ENCODE measurements at regions not wholly inside any gene's neighbourhood (a gene's known extent, or its start where the extent isn't known, plus 50 kb on each side); places are given as distances from the start of the nearest gene placed in this dataset.

- H3K4me1 Mint-ChIP-seq = no peaks in the 10 kb centered on the region
- H3K27me3 Mint-ChIP-seq = no peaks in the 10 kb centered on the region
- ChIA-PET CTCF (no interaction called here), POLR2A (no interaction called here)
- H3K27me3 ChIP-seq (ENCODE audit: control insufficient read depth in 2 of 2, insufficient read depth in 2 of 2, low read length in 2 of 2) = no peaks in the 10 kb centered on the region
- H3K36me3 Mint-ChIP-seq = no peaks in the 10 kb centered on the region
- no peak overlapping the region for H3K4me3 ChIP-seq (ENCODE audit: low read length)
- ATAC-seq (no peak), DNase-seq (no peak)
- no peaks in the 10 kb centered on the region for H3K4me1 ChIP-seq (ENCODE audit: control insufficient read depth in 2 of 2, insufficient read depth in 2 of 2, low read length in 2 of 2)
- H3K9me3 ChIP-seq (ENCODE audit: control insufficient read depth in 2 of 3, low read length in 3 of 3) = no peaks in the 10 kb centered on the region
- H3K4me3 Mint-ChIP-seq = no peak overlapping the region
- intact Hi-C loops (cut with micrococcal nuclease) = no loop called here
- no peaks in the 10 kb centered on the region for H3K36me3 ChIP-seq (ENCODE audit: control insufficient read depth in 2 of 3, insufficient read depth in 3 of 3, low read length in 3 of 3)
- no peak overlapping the region for H3K27ac ChIP-seq (ENCODE audit: low read depth, low read length)
- H3K27ac Mint-ChIP-seq = no peak overlapping the region
- H3K9me3 Mint-ChIP-seq = peaks cover 0 to 4% (median 0%) of the 10 kb centered on the region in 11 donors
Measured at GRCh38 chr1:190736971-190737590, 259.4 kb upstream of the BRINP3 start.

DNA sequence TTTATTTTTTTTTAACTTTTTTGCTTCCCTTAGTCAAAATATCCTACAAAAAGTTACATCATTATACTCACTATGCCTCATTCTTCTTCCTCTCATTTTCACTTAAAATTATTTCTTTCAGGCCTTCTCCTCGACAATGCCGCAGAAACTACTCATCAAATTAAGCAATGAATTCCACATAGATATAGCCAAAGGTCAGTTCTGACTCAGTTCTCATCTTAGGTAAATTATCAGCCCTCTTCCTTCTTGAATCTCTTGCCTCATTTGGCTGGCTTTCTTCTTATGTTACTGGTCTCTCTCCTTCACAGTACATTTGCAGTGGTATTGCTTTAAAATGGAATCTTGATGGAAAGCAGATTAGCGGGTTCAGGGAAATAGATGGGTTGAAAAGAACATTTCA lies 260.7 kb upstream of the BRINP3 start:
- no peaks in the 10 kb centered on the region for H3K9me3 ChIP-seq (ENCODE audit: control insufficient read depth in 2 of 3, low read length in 3 of 3)
- Mint-ChIP-seq H3K36me3 (no peaks in the 10 kb centered on the region), H3K27me3 (no peaks in the 10 kb centered on the region), H3K9me3 (peaks cover 0 to 4% (median 0%) of the 10 kb centered on the region in 11 donors), H3K4me3 (no peak overlapping the region), H3K4me1 (no peaks in the 10 kb centered on the region), H3K27ac (no peak overlapping the region)
- H3K27me3 ChIP-seq (ENCODE audit: control insufficient read depth in 2 of 2, insufficient read depth in 2 of 2, low read length in 2 of 2) = no peaks in the 10 kb centered on the region
- intact Hi-C loops (cut with micrococcal nuclease) = no loop called here
- POLR2A ChIA-PET = no interaction called here
- H3K4me1 ChIP-seq (ENCODE audit: control insufficient read depth in 2 of 2, insufficient read depth in 2 of 2, low read length in 2 of 2) = no peaks in the 10 kb centered on the region
- no peak overlapping the region for H3K27ac ChIP-seq (ENCODE audit: low read depth, low read length)
- H3K4me3 ChIP-seq (ENCODE audit: low read length) = no peak overlapping the region
- CTCF ChIA-PET = no interaction called here
- H3K36me3 ChIP-seq (ENCODE audit: control insufficient read depth in 2 of 3, insufficient read depth in 3 of 3, low read length in 3 of 3) = no peaks in the 10 kb centered on the region
- DNase-seq = no peak
- ATAC-seq = no peak

DNA sequence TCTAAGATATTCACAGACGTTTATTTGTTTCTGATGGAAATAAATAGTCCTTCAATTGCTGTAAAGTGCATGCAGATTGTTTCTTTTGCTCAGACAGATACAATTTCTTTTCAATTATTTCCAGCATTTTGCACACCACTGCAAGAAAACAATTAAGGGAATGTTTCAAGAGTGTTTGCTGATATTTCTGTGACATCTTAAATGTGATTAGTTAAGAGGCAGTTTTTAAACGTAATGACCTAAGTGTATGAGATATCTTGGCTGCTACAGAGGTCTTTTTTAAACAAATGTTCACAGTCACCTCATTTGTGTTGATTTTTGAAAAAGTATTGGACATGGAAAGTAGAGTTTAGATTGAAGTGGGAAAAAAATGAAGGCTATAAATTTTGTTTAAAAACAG lies 262.3 kb upstream of the BRINP3 start:
- no peak overlapping the region for H3K27ac Mint-ChIP-seq
- intact Hi-C loops (cut with micrococcal nuclease) = no loop called here
- H3K4me3 ChIP-seq (ENCODE audit: low read length) = no peak overlapping the region

GRCh38 chr1:190747704-190748103 lies 270.0 kb upstream of the BRINP3 start:
- Mint-ChIP-seq H3K4me1 (no peaks in the 10 kb centered on the region), H3K9me3 (peaks cover 0 to 9% (median 4%) of the 10 kb centered on the region in 11 donors), H3K36me3 (no peaks in the 10 kb centered on the region), H3K27ac (no peak overlapping the region), H3K4me3 (no peak overlapping the region), H3K27me3 (no peaks in the 10 kb centered on the region)
- no peaks in the 10 kb centered on the region for H3K4me1 ChIP-seq (ENCODE audit: control insufficient read depth in 2 of 2, insufficient read depth in 2 of 2, low read length in 2 of 2)
- H3K27me3 ChIP-seq (ENCODE audit: control insufficient read depth in 2 of 2, insufficient read depth in 2 of 2, low read length in 2 of 2) = no peaks in the 10 kb centered on the region
- ATAC-seq (no peak), DNase-seq (no peak)
- CTCF ChIA-PET = no interaction called here
- intact Hi-C loops (cut with micrococcal nuclease) = no loop called here
- no peak overlapping the region for H3K27ac ChIP-seq (ENCODE audit: low read depth, low read length)
- POLR2A ChIA-PET = no interaction called here
- H3K4me3 ChIP-seq (ENCODE audit: low read length) = no peak overlapping the region
- no peaks in the 10 kb centered on the region for H3K36me3 ChIP-seq (ENCODE audit: control insufficient read depth in 2 of 3, insufficient read depth in 3 of 3, low read length in 3 of 3)
- H3K9me3 ChIP-seq (ENCODE audit: control insufficient read depth in 2 of 3, low read length in 3 of 3) = no peaks in the 10 kb centered on the region

More for the DNA sequence above, 262.3 kb upstream of the BRINP3 start:
- DNase-seq (no peak), ATAC-seq (no peak)
- H3K27me3 Mint-ChIP-seq = no peaks in the 10 kb centered on the region
- peaks cover 0 to 9% (median 3%) of the 10 kb centered on the region in 11 donors for H3K9me3 Mint-ChIP-seq
- no peaks in the 10 kb centered on the region for H3K36me3 ChIP-seq (ENCODE audit: control insufficient read depth in 2 of 3, insufficient read depth in 3 of 3, low read length in 3 of 3)
- no peak overlapping the region for H3K4me3 Mint-ChIP-seq
- ChIA-PET POLR2A (no interaction called here), CTCF (no interaction called here)
- no peaks in the 10 kb centered on the region for H3K27me3 ChIP-seq (ENCODE audit: control insufficient read depth in 2 of 2, insufficient read depth in 2 of 2, low read length in 2 of 2)
- no peak overlapping the region for H3K27ac ChIP-seq (ENCODE audit: low read depth, low read length)
- H3K4me1 ChIP-seq (ENCODE audit: control insufficient read depth in 2 of 2, insufficient read depth in 2 of 2, low read length in 2 of 2) = no peaks in the 10 kb centered on the region
- H3K4me1 Mint-ChIP-seq = no peaks in the 10 kb centered on the region
- H3K9me3 ChIP-seq (ENCODE audit: control insufficient read depth in 2 of 3, low read length in 3 of 3) = no peaks in the 10 kb centered on the region
- H3K36me3 Mint-ChIP-seq = no peaks in the 10 kb centered on the region

GRCh38 chr1:190752131-190752530 lies 274.5 kb upstream of the BRINP3 start:
- Histone ChIP-seq H3K9me3 (ENCODE audit: control insufficient read depth in 2 of 3, low read length in 3 of 3) (no peaks in the 10 kb centered on the region), H3K27me3 (ENCODE audit: control insufficient read depth in 2 of 2, insufficient read depth in 2 of 2, low read length in 2 of 2) (no peaks in the 10 kb centered on the region), H3K4me3 (ENCODE audit: low read length) (no peak overlapping the region), H3K36me3 (ENCODE audit: control insufficient read depth in 2 of 3, insufficient read depth in 3 of 3, low read length in 3 of 3) (no peaks in the 10 kb centered on the region), H3K27ac (ENCODE audit: low read depth, low read length) (no peak overlapping the region), H3K4me1 (ENCODE audit: control insufficient read depth in 2 of 2, insufficient read depth in 2 of 2, low read length in 2 of 2) (no peaks in the 10 kb centered on the region)
- Mint-ChIP-seq H3K27ac (no peak overlapping the region), H3K36me3 (no peaks in the 10 kb centered on the region), H3K4me3 (no peak overlapping the region), H3K4me1 (no peaks in the 10 kb centered on the region), H3K9me3 (peaks cover 0 to 2% (median 0%) of the 10 kb centered on the region in 11 donors), H3K27me3 (no peaks in the 10 kb centered on the region)
- ChIA-PET POLR2A (no interaction called here), CTCF (no interaction called here)
- ATAC-seq (no peak), DNase-seq (no peak)
- intact Hi-C loops (cut with micrococcal nuclease) = no loop called here

DNA sequence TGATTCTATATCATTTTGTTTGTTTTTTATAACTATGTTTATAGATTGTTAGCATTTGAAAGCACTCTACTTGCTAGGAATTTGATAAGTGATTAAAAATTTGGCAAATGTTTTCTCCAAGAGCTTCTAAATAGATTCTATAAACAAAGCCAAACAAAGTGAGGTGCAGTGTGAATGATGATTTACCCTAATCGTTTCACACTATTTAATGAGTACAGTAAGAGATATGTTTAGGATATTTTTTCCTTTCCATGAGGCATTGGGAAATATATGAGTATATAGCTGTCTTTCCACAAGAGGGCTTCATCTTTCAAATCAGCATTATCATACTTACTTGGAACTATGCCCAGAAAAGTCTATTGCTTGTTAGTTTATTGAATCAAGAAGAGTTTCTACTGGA lies 277.0 kb upstream of the BRINP3 start:
- POLR2A ChIA-PET = no interaction called here

GRCh38 chr1:190759807-190760206 lies 282.1 kb upstream of the BRINP3 start:
- no peaks in the 10 kb centered on the region for H3K4me1 Mint-ChIP-seq
- no peaks in the 10 kb centered on the region for H3K36me3 Mint-ChIP-seq
- ATAC-seq (peak; percentile 31), DNase-seq (no peak)
- no peak overlapping the region for H3K27ac Mint-ChIP-seq
- ChIA-PET CTCF (no interaction called here), POLR2A (no interaction called here)
- no peak overlapping the region for H3K27ac ChIP-seq (ENCODE audit: low read depth, low read length)
- H3K4me1 ChIP-seq (ENCODE audit: control insufficient read depth in 2 of 2, insufficient read depth in 2 of 2, low read length in 2 of 2) = no peaks in the 10 kb centered on the region
- no peaks in the 10 kb centered on the region for H3K27me3 Mint-ChIP-seq
- H3K4me3 ChIP-seq (ENCODE audit: low read length) = no peak overlapping the region
- H3K27me3 ChIP-seq (ENCODE audit: control insufficient read depth in 2 of 2, insufficient read depth in 2 of 2, low read length in 2 of 2) = no peaks in the 10 kb centered on the region
- H3K9me3 Mint-ChIP-seq = peaks cover 0 to 7% (median 1%) of the 10 kb centered on the region in 11 donors
- H3K36me3 ChIP-seq (ENCODE audit: control insufficient read depth in 2 of 3, insufficient read depth in 3 of 3, low read length in 3 of 3) = no peaks in the 10 kb centered on the region
- H3K9me3 ChIP-seq (ENCODE audit: control insufficient read depth in 2 of 3, low read length in 3 of 3) = no peaks in the 10 kb centered on the region
- intact Hi-C loops (cut with micrococcal nuclease) = no loop called here
- H3K4me3 Mint-ChIP-seq = no peak overlapping the region

More for the DNA sequence above, 277.0 kb upstream of the BRINP3 start:
- H3K27me3 Mint-ChIP-seq = no peaks in the 10 kb centered on the region
- H3K9me3 ChIP-seq (ENCODE audit: control insufficient read depth in 2 of 3, low read length in 3 of 3) = no peaks in the 10 kb centered on the region
- peaks cover 0 to 4% (median 0%) of the 10 kb centered on the region in 11 donors for H3K9me3 Mint-ChIP-seq
- intact Hi-C loops (cut with micrococcal nuclease) = no loop called here
- CTCF ChIA-PET = no interaction called here
- H3K27ac ChIP-seq (ENCODE audit: low read depth, low read length) = no peak overlapping the region
- no peak overlapping the region for H3K4me3 Mint-ChIP-seq
- no peaks in the 10 kb centered on the region for H3K27me3 ChIP-seq (ENCODE audit: control insufficient read depth in 2 of 2, insufficient read depth in 2 of 2, low read length in 2 of 2)
- H3K4me1 ChIP-seq (ENCODE audit: control insufficient read depth in 2 of 2, insufficient read depth in 2 of 2, low read length in 2 of 2) = no peaks in the 10 kb centered on the region
- no peaks in the 10 kb centered on the region for H3K4me1 Mint-ChIP-seq
- no peak for DNase-seq
- no peaks in the 10 kb centered on the region for H3K36me3 ChIP-seq (ENCODE audit: control insufficient read depth in 2 of 3, insufficient read depth in 3 of 3, low read length in 3 of 3)
- no peak overlapping the region for H3K27ac Mint-ChIP-seq
- H3K4me3 ChIP-seq (ENCODE audit: low read length) = no peak overlapping the region
- no peak for ATAC-seq
- no peaks in the 10 kb centered on the region for H3K36me3 Mint-ChIP-seq

Measured in naive thymus-derived CD4-positive, alpha-beta T cell (primary cell).